ENCODE measurements at regions not wholly inside any gene's neighbourhood (a gene's known extent, or its start where the extent isn't known, plus 50 kb on each side); places are given as distances from the start of the nearest gene placed in this dataset.

DNA sequence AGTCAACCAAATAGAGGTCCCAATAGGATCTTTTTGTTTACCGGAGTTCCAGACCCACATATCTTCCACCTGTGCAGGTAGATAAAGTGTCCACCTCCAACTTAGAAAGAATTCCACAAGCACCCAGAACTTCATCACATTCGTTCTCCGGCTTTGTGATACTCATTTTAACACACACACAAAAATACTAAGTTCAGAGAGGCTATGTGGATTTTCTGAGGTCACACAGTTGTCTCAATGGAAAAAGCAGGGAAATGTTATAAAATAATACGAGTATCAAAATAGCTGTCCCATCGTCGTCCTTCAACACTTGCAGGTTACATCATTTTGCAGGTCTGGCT is 137.5 kb downstream of the TMCO5A start:
- Histone ChIP-seq H3K79me2 (ENCODE audit: low read length) (no peaks in the 10 kb centered on the region), H3K9me3 (ENCODE audit: low read length) (no peaks in the 10 kb centered on the region), H3K9ac (ENCODE audit: low read length) (peak overlapping the region; percentile 88), H3K27me3 (ENCODE audit: low read length) (no peaks in the 10 kb centered on the region), H3K4me1 (ENCODE audit: insufficient read depth, low read length) (peaks cover 65% of the 10 kb centered on the region), H3K9me2 (replicated peaks; ENCODE audit: low read length) (no peaks in the 10 kb centered on the region), H3K36me3 (ENCODE audit: low read depth, low read length) (no peaks in the 10 kb centered on the region), H3K27ac (ENCODE audit: low read length) (peak overlapping the region; percentile 91), H3F3A (ENCODE audit: low read length, unreplicated experiment) (no peaks in the 10 kb centered on the region), H4K20me1 (ENCODE audit: low read length) (no peaks in the 10 kb centered on the region), H3K4me3 (ENCODE audit: low read length) (peak overlapping the region; percentile 68), H3K4me2 (ENCODE audit: low read length) (peak overlapping the region; percentile 90), H2AFZ (ENCODE audit: low read length) (peak overlapping the region; percentile 94)
- intact Hi-C loops (cut with micrococcal nuclease): loop anchor here (1.0 to 5.0 kb wide), 3 partner anchors 179 to 340 kb away; no protein-coding TSS in a partner anchor
- no TSS peak for BruUV-seq (replicated peaks)
- no peak for DNase-seq
- no peak for TF ChIP-seq EZH2 (IDR thresholded peaks at IDR 0.05; ENCODE audit: low read length, unreplicated experiment)
- TF ChIP-seq, protein P1, sequence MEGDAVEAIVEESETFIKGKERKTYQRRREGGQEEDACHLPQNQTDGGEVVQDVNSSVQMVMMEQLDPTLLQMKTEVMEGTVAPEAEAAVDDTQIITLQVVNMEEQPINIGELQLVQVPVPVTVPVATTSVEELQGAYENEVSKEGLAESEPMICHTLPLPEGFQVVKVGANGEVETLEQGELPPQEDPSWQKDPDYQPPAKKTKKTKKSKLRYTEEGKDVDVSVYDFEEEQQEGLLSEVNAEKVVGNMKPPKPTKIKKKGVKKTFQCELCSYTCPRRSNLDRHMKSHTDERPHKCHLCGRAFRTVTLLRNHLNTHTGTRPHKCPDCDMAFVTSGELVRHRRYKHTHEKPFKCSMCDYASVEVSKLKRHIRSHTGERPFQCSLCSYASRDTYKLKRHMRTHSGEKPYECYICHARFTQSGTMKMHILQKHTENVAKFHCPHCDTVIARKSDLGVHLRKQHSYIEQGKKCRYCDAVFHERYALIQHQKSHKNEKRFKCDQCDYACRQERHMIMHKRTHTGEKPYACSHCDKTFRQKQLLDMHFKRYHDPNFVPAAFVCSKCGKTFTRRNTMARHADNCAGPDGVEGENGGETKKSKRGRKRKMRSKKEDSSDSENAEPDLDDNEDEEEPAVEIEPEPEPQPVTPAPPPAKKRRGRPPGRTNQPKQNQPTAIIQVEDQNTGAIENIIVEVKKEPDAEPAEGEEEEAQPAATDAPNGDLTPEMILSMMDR (conservative IDR thresholded peaks at IDR 0.05; ENCODE audit: low read depth, low read length): no peak
- TF ChIP-seq EZH2phosphoT487 (IDR thresholded peaks at IDR 0.05; ENCODE audit: borderline replicate concordance, low read length): no peak
- ChIA-PET CTCF (interaction anchor here (1.1 kb wide), 1 partner anchor 180 kb away, joined by 6 read pairs; no protein-coding TSS in a partner anchor), POLR2A (ENCODE audit: unreplicated experiment) (interaction anchor here (0.6 to 0.7 kb wide), 3 partner anchors 13 to 220 kb away, joined by 3 to 8 read pairs (median 4); no protein-coding TSS in a partner anchor)
- ATAC-seq: no peak

DNA sequence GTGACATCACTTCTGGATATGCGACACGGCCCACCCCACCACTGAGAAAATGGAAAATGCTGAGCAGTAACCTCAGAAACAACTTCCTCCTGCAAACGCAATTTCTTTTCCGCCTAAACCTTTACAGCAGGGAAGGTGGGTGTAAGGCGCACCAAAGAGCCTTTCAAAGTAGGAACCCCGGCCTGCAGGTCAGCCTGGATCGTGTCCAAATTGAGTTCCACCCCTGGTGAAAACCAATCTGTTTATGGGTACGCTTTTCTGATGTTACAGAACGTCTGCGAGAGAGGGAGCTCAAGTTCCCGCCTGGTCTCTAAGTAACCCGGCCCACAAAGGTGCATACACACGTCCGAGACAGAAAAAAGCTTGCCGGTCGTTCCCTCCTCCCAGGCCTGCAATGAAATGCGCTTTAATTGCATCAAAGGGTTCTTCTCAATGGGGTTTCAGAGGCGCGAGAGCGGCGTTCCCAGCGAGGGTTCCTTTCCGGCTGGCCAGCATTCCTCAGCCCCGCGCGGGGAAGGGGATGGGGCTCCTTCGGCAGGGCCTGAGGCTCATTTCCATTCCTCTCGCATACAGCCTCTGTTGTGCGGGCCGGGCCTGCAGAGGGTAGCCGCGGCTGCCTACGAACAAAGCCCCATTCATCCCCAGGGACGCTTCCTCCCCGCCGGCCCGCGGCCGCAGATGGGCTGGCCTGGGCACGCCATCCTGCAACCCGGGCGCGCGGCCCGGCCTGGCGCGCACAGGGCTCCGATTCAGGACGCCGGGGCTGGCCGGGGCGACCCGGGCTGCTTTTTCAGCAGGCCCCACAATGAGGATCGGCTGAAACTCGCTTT is 138.1 kb downstream of the TMCO5A start:
- Histone ChIP-seq H3K36me3 (ENCODE audit: low read depth, low read length) (no peaks in the 10 kb centered on the region), H3K4me3 (ENCODE audit: low read length) (peak overlapping the region; percentile 68), H3K79me2 (ENCODE audit: low read length) (no peaks in the 10 kb centered on the region), H3K4me2 (ENCODE audit: low read length) (peak overlapping the region; percentile 90), H3K9ac (ENCODE audit: low read length) (peak overlapping the region; percentile 88), H3K27me3 (ENCODE audit: low read length) (no peaks in the 10 kb centered on the region), H3K9me2 (replicated peaks; ENCODE audit: low read length) (no peaks in the 10 kb centered on the region), H3K27ac (ENCODE audit: low read length) (peak overlapping the region; percentile 91), H4K20me1 (ENCODE audit: low read length) (no peaks in the 10 kb centered on the region), H3K4me1 (ENCODE audit: insufficient read depth, low read length) (peaks cover 65% of the 10 kb centered on the region), H3F3A (ENCODE audit: low read length, unreplicated experiment) (no peaks in the 10 kb centered on the region), H2AFZ (ENCODE audit: low read length) (peak overlapping the region; percentile 94), H3K9me3 (ENCODE audit: low read length) (no peaks in the 10 kb centered on the region)
- CTCF ChIA-PET: interaction anchor here (0.7 to 1.1 kb wide), 2 partner anchors 179 to 248 kb away, joined by 5 to 6 read pairs; no protein-coding TSS in a partner anchor
- POLR2A ChIA-PET (ENCODE audit: unreplicated experiment): interaction anchor here (0.6 to 0.7 kb wide), 3 partner anchors 12 to 220 kb away, joined by 3 to 8 read pairs (median 4); no protein-coding TSS in a partner anchor
- ATAC-seq (peak; percentile 55), DNase-seq (peak; percentile 82)
- TF ChIP-seq EZH2phosphoT487 (IDR thresholded peaks at IDR 0.05; ENCODE audit: borderline replicate concordance, low read length) (no peak), EZH2 (IDR thresholded peaks at IDR 0.05; ENCODE audit: low read length, unreplicated experiment) (no peak)
- TF ChIP-seq, protein P1 (conservative IDR thresholded peaks at IDR 0.05; ENCODE audit: low read depth, low read length): peak; percentile 59
- intact Hi-C loops (cut with micrococcal nuclease): loop anchor here (1.0 to 5.0 kb wide), 3 partner anchors 179 to 340 kb away; no protein-coding TSS in a partner anchor
- TSS peak; percentile 40 for BruUV-seq (replicated peaks)
